MM.1S (cell line): ENCODE measurements at regions not wholly inside any gene's neighbourhood (a gene's known extent, or its start where the extent isn't known, plus 50 kb on each side); places are given as distances from the start of the nearest gene placed in this dataset.

ENCODE experiments used
- DNase-seq: peaks from one replicate; pipeline ENCODE4 v3.0.0-alpha.2; 2015
- H2AFZ ChIP-seq: fragments of 300-600 bp; sonication (generic); 2 replicates; pipeline ENCODE4 v1.6.0; 2016; ENCODE audit warnings: antibody characterized with exemption, low read length
- H3F3A ChIP-seq: fragments of 300-600 bp; sonication (generic); 2 replicates; pipeline ENCODE4 v1.6.1; 2016; ENCODE audit warnings: mild to moderate bottlenecking, antibody characterized with exemption, low read length, moderate library complexity, mixed read lengths; ENCODE audit not compliant: insufficient read depth
- H3K27ac ChIP-seq: fragments of 300-600 bp; sonication (generic); 2 replicates; pipeline ENCODE4 v1.5.1; 2016; ENCODE audit warnings: mild to moderate bottlenecking, low read length
- H3K27me3 ChIP-seq: fragments of 300-600 bp; sonication (generic); replicated peaks from 2 replicates; pipeline ENCODE4 v1.6.0; 2016; ENCODE audit warnings: low read length; ENCODE audit not compliant: insufficient read depth
- H3K36me3 ChIP-seq: fragments of 300-600 bp; sonication (generic); replicated peaks from 2 replicates; pipeline ENCODE4 v1.6.1; 2016; ENCODE audit warnings: mild to moderate bottlenecking, low read length, mixed read lengths; ENCODE audit not compliant: insufficient read depth
- H3K4me1 ChIP-seq: fragments of 300-600 bp; sonication (generic); 2 replicates; pipeline ENCODE4 v1.6.1; 2016; ENCODE audit warnings: low read length, mixed read lengths
- H3K4me2 ChIP-seq: fragments of 300-600 bp; sonication (generic); 2 replicates; pipeline ENCODE4 v1.6.0; 2016; ENCODE audit warnings: low read depth, low read length
- H3K4me3 ChIP-seq: fragments of 300-600 bp; sonication (generic); 2 replicates; pipeline ENCODE4 v1.5.1; 2016; ENCODE audit warnings: low read length, mixed read lengths
- H3K79me2 ChIP-seq: fragments of 300-600 bp; sonication (generic); 2 replicates; pipeline ENCODE4 v1.6.1; 2016; ENCODE audit warnings: mixed run types, low read length, mixed read lengths
- H3K9ac ChIP-seq: fragments of 300-600 bp; sonication (generic); 2 replicates; pipeline ENCODE4 v1.6.1; 2016; ENCODE audit warnings: low read length, mixed read lengths
- H3K9me2 ChIP-seq: fragments of 300-600 bp; sonication (generic); replicated peaks from 2 replicates; pipeline ENCODE4 v1.6.1; 2016; ENCODE audit warnings: mild to moderate bottlenecking, low read length, mixed read lengths; ENCODE audit not compliant: insufficient read depth
- H3K9me3 ChIP-seq: fragments of 300-600 bp; sonication (generic); replicated peaks from 2 replicates; pipeline ENCODE4 v1.6.1; 2016; ENCODE audit warnings: mild to moderate bottlenecking, low read length, mixed read lengths; ENCODE audit not compliant: insufficient read depth
- H4K20me1 ChIP-seq: fragments of 300-600 bp; sonication (generic); 2 replicates; pipeline ENCODE4 v1.6.1; 2016; ENCODE audit warnings: mild to moderate bottlenecking, low read length, moderate library complexity, mixed read lengths; ENCODE audit not compliant: insufficient read depth
- EZH2 ChIP-seq: fragments of 300-600 bp; sonication (generic); optimal IDR thresholded peaks from 2 replicates; pipeline ENCODE3; 2017; ENCODE audit warnings: low read depth, mild to moderate bottlenecking, antibody characterized with exemption, low read length, mixed read lengths
- EZH2phosphoT487 ChIP-seq: fragments of 300-600 bp; sonication (generic); IDR thresholded peaks from 2 replicates; pipeline ENCODE4 v1.6.1; 2018; ENCODE audit warnings: antibody characterized with exemption, low read length
- TF ChIP-seq, protein P1 (sequence below): fragments of 300-600 bp; sonication (generic); IDR thresholded peaks from 2 replicates; pipeline ENCODE4 v1.5.1; 2016; ENCODE audit warnings: antibody characterized with exemption, low read length, mixed read lengths

GRCh38 chr10:33040436-33040835, 82.4 kb upstream of the ITGB1 start:
- no peak overlapping the region for H2AFZ ChIP-seq
- H4K20me1 ChIP-seq, result no peaks in the 10 kb centered on the region
- H3F3A ChIP-seq, result no peaks in the 10 kb centered on the region
- no peaks in the 10 kb centered on the region for H3K9me3 ChIP-seq
- no peaks in the 10 kb centered on the region for H3K79me2 ChIP-seq
- H3K4me3 ChIP-seq, result no peak overlapping the region
- TF ChIP-seq, protein P1, sequence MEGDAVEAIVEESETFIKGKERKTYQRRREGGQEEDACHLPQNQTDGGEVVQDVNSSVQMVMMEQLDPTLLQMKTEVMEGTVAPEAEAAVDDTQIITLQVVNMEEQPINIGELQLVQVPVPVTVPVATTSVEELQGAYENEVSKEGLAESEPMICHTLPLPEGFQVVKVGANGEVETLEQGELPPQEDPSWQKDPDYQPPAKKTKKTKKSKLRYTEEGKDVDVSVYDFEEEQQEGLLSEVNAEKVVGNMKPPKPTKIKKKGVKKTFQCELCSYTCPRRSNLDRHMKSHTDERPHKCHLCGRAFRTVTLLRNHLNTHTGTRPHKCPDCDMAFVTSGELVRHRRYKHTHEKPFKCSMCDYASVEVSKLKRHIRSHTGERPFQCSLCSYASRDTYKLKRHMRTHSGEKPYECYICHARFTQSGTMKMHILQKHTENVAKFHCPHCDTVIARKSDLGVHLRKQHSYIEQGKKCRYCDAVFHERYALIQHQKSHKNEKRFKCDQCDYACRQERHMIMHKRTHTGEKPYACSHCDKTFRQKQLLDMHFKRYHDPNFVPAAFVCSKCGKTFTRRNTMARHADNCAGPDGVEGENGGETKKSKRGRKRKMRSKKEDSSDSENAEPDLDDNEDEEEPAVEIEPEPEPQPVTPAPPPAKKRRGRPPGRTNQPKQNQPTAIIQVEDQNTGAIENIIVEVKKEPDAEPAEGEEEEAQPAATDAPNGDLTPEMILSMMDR, result no peak
- TF ChIP-seq EZH2phosphoT487 (no peak), EZH2 (no peak)
- H3K36me3 ChIP-seq, result no peaks in the 10 kb centered on the region
- no peak for DNase-seq
- no peaks in the 10 kb centered on the region for H3K27me3 ChIP-seq
- no peak overlapping the region for H3K9ac ChIP-seq
- no peaks in the 10 kb centered on the region for H3K4me1 ChIP-seq
- no peak overlapping the region for H3K27ac ChIP-seq
- H3K4me2 ChIP-seq, result no peak overlapping the region
- H3K9me2 ChIP-seq, result no peaks in the 10 kb centered on the region

DNA sequence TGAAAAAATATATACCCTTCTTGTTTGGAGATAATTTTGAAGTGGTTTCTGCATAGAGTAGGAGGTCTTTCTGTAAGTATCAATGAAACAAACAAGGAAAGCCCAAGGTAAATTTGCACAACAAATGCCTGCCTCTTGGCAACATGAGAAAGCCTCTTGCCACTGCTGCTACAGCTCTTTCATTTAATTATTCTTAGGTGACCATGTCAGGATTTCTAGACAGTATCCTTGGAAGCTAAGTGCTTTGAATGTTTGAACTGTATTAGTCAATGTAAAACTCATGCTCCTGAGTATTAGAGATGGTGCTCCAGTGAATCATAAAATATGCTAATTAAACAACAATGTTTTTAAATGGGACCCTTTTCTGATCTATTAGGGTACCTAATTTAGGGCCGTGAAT, 81.2 kb upstream of the ITGB1 start:
- Histone ChIP-seq H2AFZ (no peak overlapping the region), H3K9me2 (no peaks in the 10 kb centered on the region), H3K9me3 (no peaks in the 10 kb centered on the region), H3K4me2 (no peak overlapping the region), H3K27ac (no peak overlapping the region), H3F3A (no peaks in the 10 kb centered on the region), H4K20me1 (no peaks in the 10 kb centered on the region), H3K9ac (no peak overlapping the region), H3K4me3 (no peak overlapping the region), H3K4me1 (no peaks in the 10 kb centered on the region), H3K36me3 (no peaks in the 10 kb centered on the region), H3K79me2 (no peaks in the 10 kb centered on the region), H3K27me3 (no peaks in the 10 kb centered on the region)
- TF ChIP-seq EZH2phosphoT487, result no peak
- TF ChIP-seq, protein P1, result no peak
- no peak for TF ChIP-seq EZH2
- DNase-seq, result no peak

GRCh38 chr10:33038672-33039071, 80.6 kb upstream of the ITGB1 start:
- H3K4me1 ChIP-seq, result no peaks in the 10 kb centered on the region
- TF ChIP-seq EZH2 (no peak), EZH2phosphoT487 (no peak)
- TF ChIP-seq, protein P1, result no peak
- no peaks in the 10 kb centered on the region for H3K36me3 ChIP-seq
- no peaks in the 10 kb centered on the region for H3K9me2 ChIP-seq
- DNase-seq, result no peak
- no peaks in the 10 kb centered on the region for H3F3A ChIP-seq
- H3K9me3 ChIP-seq, result no peaks in the 10 kb centered on the region
- no peaks in the 10 kb centered on the region for H4K20me1 ChIP-seq
- no peaks in the 10 kb centered on the region for H3K79me2 ChIP-seq
- no peak overlapping the region for H3K27ac ChIP-seq
- H3K4me3 ChIP-seq, result no peak overlapping the region
- no peak overlapping the region for H3K4me2 ChIP-seq
- no peaks in the 10 kb centered on the region for H3K27me3 ChIP-seq
- no peak overlapping the region for H3K9ac ChIP-seq
- H2AFZ ChIP-seq, result no peak overlapping the region

- Histone ChIP-seq H3K9ac (no peak overlapping the region), H3K4me1 (no peaks in the 10 kb centered on the region), H3K4me3 (no peak overlapping the region), H3K9me2 (no peaks in the 10 kb centered on the region), H3K79me2 (no peaks in the 10 kb centered on the region), H3K9me3 (no peaks in the 10 kb centered on the region), H3F3A (no peaks in the 10 kb centered on the region), H2AFZ (no peak overlapping the region), H3K36me3 (no peaks in the 10 kb centered on the region), H3K4me2 (no peak overlapping the region), H3K27ac (no peak overlapping the region), H3K27me3 (no peaks in the 10 kb centered on the region), H4K20me1 (no peaks in the 10 kb centered on the region)
- DNase-seq, result no peak
- TF ChIP-seq EZH2phosphoT487, result no peak
- TF ChIP-seq, protein P1, result no peak
- no peak for TF ChIP-seq EZH2
Measured at GRCh38 chr10:33037726-33038125, 79.7 kb upstream of the ITGB1 start.
